DOHH2 (cell line): ENCODE measurements at regions not wholly inside any gene's neighbourhood (a gene's known extent, or its start where the extent isn't known, plus 50 kb on each side); places are given as distances from the start of the nearest gene placed in this dataset.

Experiments
- H3F3A ChIP-seq: fragments of 200-600 bp; sonication (generic), shearing (Covaris generic); 2 replicates; pipeline ENCODE4 v1.6.0; 2016; ENCODE audit warnings: antibody characterized with exemption, mild to moderate bottlenecking; ENCODE audit not compliant: control insufficient read depth, insufficient read depth
- H3K27ac ChIP-seq: fragments of 200-600 bp; sonication (generic); 2 replicates; pipeline ENCODE4 v1.5.1; 2014; ENCODE audit warnings: low read depth, mild to moderate bottlenecking, low read length, moderate library complexity
- H3K27me3 ChIP-seq: fragments of 200-600 bp; sonication (generic); 2 replicates; pipeline ENCODE4 v1.6.1; 2014; ENCODE audit warnings: mild to moderate bottlenecking, low read length, mixed read lengths; ENCODE audit not compliant: control insufficient read depth
- H3K36me3 ChIP-seq: fragments of 200-600 bp; sonication (generic); 2 replicates; pipeline ENCODE4 v1.6.1; 2014; ENCODE audit warnings: mild to moderate bottlenecking, low read length, moderate library complexity, mixed read lengths; ENCODE audit not compliant: control insufficient read depth
- H3K4me1 ChIP-seq: fragments of 200-600 bp; sonication (generic); 2 replicates; pipeline ENCODE4 v1.6.1; 2014; ENCODE audit warnings: mild to moderate bottlenecking, low read length, mixed read lengths; ENCODE audit not compliant: control insufficient read depth
- H3K4me2 ChIP-seq: fragments of 200-600 bp; sonication (generic); 2 replicates; pipeline ENCODE4 v1.6.0; 2014; ENCODE audit warnings: mild to moderate bottlenecking, low read length, moderate library complexity
- H3K4me3 ChIP-seq: fragments of 200-600 bp; sonication (generic); 2 replicates; pipeline ENCODE4 v1.5.1; 2014; ENCODE audit warnings: mild to moderate bottlenecking, low read length, mixed read lengths
- H3K79me2 ChIP-seq: fragments of 200-600 bp; sonication (generic); 2 replicates; pipeline ENCODE4 v1.6.1; 2014; ENCODE audit warnings: mild to moderate bottlenecking, low read length, mixed read lengths; ENCODE audit not compliant: control insufficient read depth
- H3K9me2 ChIP-seq: fragments of 200-600 bp; sonication (generic); replicated peaks from 2 replicates; pipeline ENCODE4 v1.6.1; 2014; ENCODE audit warnings: mild to moderate bottlenecking, low read length, mixed read lengths; ENCODE audit not compliant: control insufficient read depth
- H3K9me3 ChIP-seq: fragments of 200-600 bp; sonication (generic); 2 replicates; pipeline ENCODE4 v1.6.1; 2014; ENCODE audit warnings: antibody characterized with exemption, low read length, mixed read lengths; ENCODE audit not compliant: control insufficient read depth, insufficient read depth
- H4K20me1 ChIP-seq: fragments of 200-600 bp; sonication (generic); 2 replicates; pipeline ENCODE4 v1.6.0; 2014; ENCODE audit warnings: low read depth, mild to moderate bottlenecking, antibody characterized with exemption, low read length, moderate library complexity; ENCODE audit not compliant: control insufficient read depth, insufficient read depth
- CTCF ChIP-seq: fragments of 200-600 bp; sonication (generic); IDR thresholded peaks from one replicate; pipeline ENCODE4 v1.5.1; 2014; ENCODE audit warnings: antibody characterized with exemption, mild to moderate bottlenecking, low read depth, low read length; ENCODE audit not compliant: poor library complexity, severe bottlenecking
- EZH2phosphoT487 ChIP-seq: fragments of 200-600 bp; sonication (generic); IDR thresholded peaks from 2 replicates; pipeline ENCODE4 v1.6.1; 2017; ENCODE audit warnings: borderline replicate concordance, mild to moderate bottlenecking, antibody characterized with exemption, low read length, moderate library complexity, mixed read lengths

DNA sequence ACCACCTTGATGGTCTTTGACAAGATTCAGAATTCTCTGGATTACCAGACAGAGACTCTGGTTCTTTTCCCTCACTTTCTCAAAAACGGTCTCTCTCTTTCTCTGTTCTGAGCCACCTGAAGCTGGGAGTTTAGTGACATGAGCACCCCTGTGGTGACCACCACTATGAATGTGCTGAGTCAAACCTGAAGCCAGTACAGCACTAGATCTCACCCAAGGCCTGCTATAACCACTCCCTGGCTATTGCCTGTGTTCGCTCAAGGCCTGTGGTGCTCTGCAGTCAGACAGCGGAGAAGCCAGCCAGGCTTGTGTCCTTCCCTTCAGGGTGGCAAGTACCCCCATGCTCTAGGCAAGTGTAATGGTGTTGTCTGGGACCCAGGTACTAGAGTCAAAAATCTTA, 828.9 kb upstream of the NXPH2 start:
- H3K4me2 ChIP-seq, result no peak overlapping the region
- no peaks in the 10 kb centered on the region for H3F3A ChIP-seq
- H3K9me2 ChIP-seq, result no peaks in the 10 kb centered on the region
- no peak for TF ChIP-seq CTCF
- no peak for TF ChIP-seq EZH2phosphoT487
- H3K4me3 ChIP-seq, result no peak overlapping the region
- H3K36me3 ChIP-seq, result no peaks in the 10 kb centered on the region
- no peaks in the 10 kb centered on the region for H3K4me1 ChIP-seq
- no peaks in the 10 kb centered on the region for H4K20me1 ChIP-seq
- H3K27ac ChIP-seq, result no peak overlapping the region
- no peaks in the 10 kb centered on the region for H3K79me2 ChIP-seq
- H3K27me3 ChIP-seq, result no peaks in the 10 kb centered on the region
- H3K9me3 ChIP-seq, result peaks cover 11% of the 10 kb centered on the region; the same call in 1 of the 2 replicates

DNA sequence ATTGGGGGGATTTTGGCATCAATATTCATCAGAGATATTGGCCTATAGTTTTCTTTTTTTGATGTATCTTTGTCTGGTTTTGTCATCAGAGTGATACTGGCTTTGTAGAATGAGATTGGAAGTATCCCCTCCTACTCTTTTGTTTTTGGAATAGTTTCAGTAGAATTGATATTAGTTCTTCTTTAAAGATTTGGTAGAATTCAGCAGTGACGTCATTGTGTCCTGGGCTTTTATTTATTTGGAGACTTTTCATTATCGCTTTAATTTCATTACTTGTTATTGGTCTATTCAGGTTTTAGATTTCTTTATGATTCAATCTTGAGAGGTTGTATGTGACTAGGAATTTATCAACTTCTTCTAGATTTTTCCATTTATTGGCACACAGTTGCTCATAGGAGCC, 825.5 kb upstream of the NXPH2 start:
- Histone ChIP-seq H3K9me2 (no peaks in the 10 kb centered on the region), H3K4me1 (no peaks in the 10 kb centered on the region), H3K4me2 (no peak overlapping the region), H3K4me3 (no peak overlapping the region), H3F3A (no peaks in the 10 kb centered on the region), H3K79me2 (no peaks in the 10 kb centered on the region), H4K20me1 (no peaks in the 10 kb centered on the region), H3K27me3 (no peaks in the 10 kb centered on the region), H3K9me3 (peaks cover 11% of the 10 kb centered on the region; the same call in 1 of the 2 replicates), H3K36me3 (no peaks in the 10 kb centered on the region), H3K27ac (no peak overlapping the region)
- TF ChIP-seq EZH2phosphoT487 (no peak), CTCF (no peak)

GRCh38 chr2:139600166-139600565, 820.0 kb upstream of the NXPH2 start:
- H3K4me2 ChIP-seq, result no peak overlapping the region
- no peaks in the 10 kb centered on the region for H4K20me1 ChIP-seq
- no peak overlapping the region for H3K27ac ChIP-seq
- H3F3A ChIP-seq, result no peaks in the 10 kb centered on the region
- no peaks in the 10 kb centered on the region for H3K9me3 ChIP-seq
- H3K4me1 ChIP-seq, result no peaks in the 10 kb centered on the region
- no peak overlapping the region for H3K4me3 ChIP-seq
- TF ChIP-seq CTCF, result no peak
- TF ChIP-seq EZH2phosphoT487, result no peak
- H3K79me2 ChIP-seq, result no peaks in the 10 kb centered on the region
- H3K27me3 ChIP-seq, result no peaks in the 10 kb centered on the region
- H3K36me3 ChIP-seq, result no peaks in the 10 kb centered on the region
- H3K9me2 ChIP-seq, result no peaks in the 10 kb centered on the region

DNA sequence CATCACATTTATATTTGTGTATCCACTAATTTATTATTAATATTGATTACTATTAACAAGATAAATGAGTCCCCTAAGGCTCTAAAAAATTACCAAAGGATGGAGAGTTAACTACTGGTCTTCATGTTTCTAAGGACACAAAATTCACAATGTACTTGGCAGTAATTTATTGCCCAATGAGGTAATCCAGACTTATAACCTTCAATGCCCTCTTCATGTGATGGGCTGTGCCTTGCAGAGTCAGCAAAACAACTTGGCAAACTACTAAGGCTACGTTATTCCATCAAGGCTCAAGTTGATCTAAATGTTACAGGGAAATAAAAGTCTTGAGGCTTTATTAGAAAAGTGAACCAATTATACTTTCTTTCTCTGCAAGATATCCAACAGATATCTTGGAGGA, 804.9 kb upstream of the NXPH2 start:
- H3K9me2 ChIP-seq, result no peaks in the 10 kb centered on the region
- no peaks in the 10 kb centered on the region for H3K79me2 ChIP-seq
- no peaks in the 10 kb centered on the region for H3K9me3 ChIP-seq
- no peaks in the 10 kb centered on the region for H3K36me3 ChIP-seq
- H3K27ac ChIP-seq, result no peak overlapping the region
- no peaks in the 10 kb centered on the region for H3F3A ChIP-seq
- no peak overlapping the region for H3K4me2 ChIP-seq
- no peak overlapping the region for H3K4me3 ChIP-seq
- TF ChIP-seq CTCF (no peak), EZH2phosphoT487 (no peak)
- H3K27me3 ChIP-seq, result no peaks in the 10 kb centered on the region
- H3K4me1 ChIP-seq, result no peaks in the 10 kb centered on the region
- H4K20me1 ChIP-seq, result no peaks in the 10 kb centered on the region
